ENCODE measurements at regions not wholly inside any gene's neighbourhood (a gene's known extent, or its start where the extent isn't known, plus 50 kb on each side); places are given as distances from the start of the nearest gene placed in this dataset.

DNA sequence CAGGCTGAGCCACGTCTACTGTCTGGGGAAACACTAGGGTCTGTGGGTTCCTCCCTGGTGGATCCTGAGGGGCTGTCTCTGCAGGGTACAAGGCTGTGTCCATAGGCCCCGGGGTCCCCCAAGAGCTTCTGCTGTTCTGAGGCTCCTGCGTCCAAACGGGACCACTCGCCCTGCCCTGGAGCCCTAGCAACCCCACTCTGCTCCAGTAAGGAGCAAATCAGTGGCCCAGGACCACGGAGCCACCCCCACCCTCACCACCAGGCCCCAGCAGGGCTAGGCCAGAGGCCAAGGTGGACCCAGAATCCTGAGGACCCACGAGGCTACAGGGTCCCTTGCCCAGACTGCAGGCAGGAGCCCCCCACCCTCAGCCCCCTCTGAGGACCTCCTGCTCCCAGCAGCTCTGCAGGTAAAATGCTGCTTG, 75.1 kb upstream of the GALNT9 start:
- TF ChIP-seq POLR2A (IDR thresholded peaks at IDR 0.05) (no peak), CTCF (IDR thresholded peaks at IDR 0.05) (no peak), EP300 (IDR thresholded peaks at IDR 0.05) (no peak)

Measured in upper lobe of left lung (tissue), 4 donors.